BLaER1 (cell line): ENCODE measurements at regions not wholly inside any gene's neighbourhood (a gene's known extent, or its start where the extent isn't known, plus 50 kb on each side); places are given as distances from the start of the nearest gene placed in this dataset.

Experiments
- H3K27ac ChIP-seq: shearing (Covaris generic); formaldehyde crosslinking; 2 replicates; pipeline ENCODE4 v1.8.1; 2022
- H3K27me3 ChIP-seq: shearing (Covaris generic); formaldehyde crosslinking; 2 replicates; pipeline ENCODE4 v1.8.1; 2022
- H3K36me3 ChIP-seq: shearing (Covaris generic); formaldehyde crosslinking; 2 replicates; pipeline ENCODE4 v1.8.1; 2022
- H3K4me1 ChIP-seq: shearing (Covaris generic); formaldehyde crosslinking; 2 replicates; pipeline ENCODE4 v1.8.1; 2022
- H3K4me2 ChIP-seq: shearing (Covaris generic); formaldehyde crosslinking; 2 replicates; pipeline ENCODE4 v1.8.1; 2022
- H3K4me3 ChIP-seq: shearing (Covaris generic); formaldehyde crosslinking; 2 replicates; pipeline ENCODE4 v1.8.1; 2022
- H3K9ac ChIP-seq: shearing (Covaris generic); formaldehyde crosslinking; 2 replicates; pipeline ENCODE4 v1.8.1; 2022
- H3K9me3 ChIP-seq: shearing (Covaris generic); formaldehyde crosslinking; 2 replicates; pipeline ENCODE4 v1.8.1; 2022
- H4K20me1 ChIP-seq: shearing (Covaris generic); formaldehyde crosslinking; 2 replicates; pipeline ENCODE4 v1.8.1; 2022
- Cebpa-rat ChIP-seq: shearing (Covaris generic); IDR thresholded peaks from 2 replicates; pipeline ENCODE4 v1.8.1; 2022

DNA sequence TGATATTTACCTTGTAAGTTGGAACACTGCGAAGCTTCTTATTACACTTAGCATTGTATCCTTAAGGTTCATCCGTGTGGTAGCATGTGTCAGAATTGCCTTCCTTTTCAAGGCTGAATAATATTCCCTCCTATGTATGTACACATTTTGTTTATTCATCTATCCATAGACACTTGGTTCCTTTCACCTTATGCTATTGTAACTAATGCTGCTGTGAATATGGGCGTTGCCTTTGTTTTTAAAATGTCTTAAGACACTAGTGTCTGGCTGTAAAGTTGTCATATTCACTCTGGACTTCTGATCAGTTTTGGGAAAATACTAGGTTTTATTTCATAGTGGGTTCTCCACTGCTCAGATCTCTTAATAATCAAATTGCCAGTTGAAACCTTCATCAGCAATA is 383.3 kb upstream of the PRR16 start:
- no peak overlapping the region for H3K4me2 ChIP-seq
- no peaks in the 10 kb centered on the region for H3K27me3 ChIP-seq
- no peaks in the 10 kb centered on the region for H3K4me1 ChIP-seq
- TF ChIP-seq Cebpa-rat = no peak
- H3K27ac ChIP-seq = no peak overlapping the region
- no peak overlapping the region for H3K4me3 ChIP-seq
- H4K20me1 ChIP-seq = no peaks in the 10 kb centered on the region
- H3K9me3 ChIP-seq = no peaks in the 10 kb centered on the region
- H3K9ac ChIP-seq = no peak overlapping the region
- H3K36me3 ChIP-seq = no peaks in the 10 kb centered on the region

DNA sequence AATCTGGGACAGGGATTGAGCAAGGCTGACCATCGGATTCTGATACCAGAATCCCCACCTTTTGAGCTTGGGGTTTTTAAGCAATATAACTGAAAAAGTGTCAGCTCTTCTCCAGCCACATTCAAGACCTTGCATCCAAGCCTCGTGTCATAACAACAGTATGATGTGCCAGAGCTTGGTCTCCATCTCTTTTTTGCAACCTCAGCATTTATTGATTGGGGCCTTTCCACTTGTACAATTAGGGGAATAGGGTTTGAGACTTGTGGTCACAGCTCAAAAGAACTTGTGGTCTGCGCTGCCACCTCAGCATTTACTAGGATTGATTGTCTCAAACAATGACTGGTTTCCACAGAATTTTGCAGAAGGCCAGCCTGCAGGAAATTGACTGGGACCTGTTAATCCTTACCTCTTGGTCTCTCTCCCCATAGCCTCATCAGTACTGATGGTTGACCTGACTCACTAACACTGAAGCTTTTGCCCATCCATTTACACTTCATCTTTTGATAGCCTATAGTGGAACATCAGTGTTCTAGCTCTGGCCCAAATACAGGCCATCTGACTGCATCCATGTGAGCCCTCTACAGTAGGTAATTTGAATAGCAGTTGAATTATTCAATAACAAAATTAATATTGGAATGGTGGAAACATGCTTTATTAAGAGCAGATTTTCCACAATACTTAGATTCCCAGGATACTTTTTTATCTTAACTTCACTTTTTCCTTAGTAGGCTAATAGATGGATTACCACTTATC is 381.6 kb upstream of the PRR16 start:
- Histone ChIP-seq H3K4me3 (no peak overlapping the region), H4K20me1 (no peaks in the 10 kb centered on the region), H3K27me3 (no peaks in the 10 kb centered on the region), H3K9ac (no peak overlapping the region), H3K36me3 (no peaks in the 10 kb centered on the region), H3K4me2 (no peak overlapping the region), H3K9me3 (no peaks in the 10 kb centered on the region), H3K4me1 (no peaks in the 10 kb centered on the region), H3K27ac (no peak overlapping the region)
- TF ChIP-seq Cebpa-rat = no peak

DNA sequence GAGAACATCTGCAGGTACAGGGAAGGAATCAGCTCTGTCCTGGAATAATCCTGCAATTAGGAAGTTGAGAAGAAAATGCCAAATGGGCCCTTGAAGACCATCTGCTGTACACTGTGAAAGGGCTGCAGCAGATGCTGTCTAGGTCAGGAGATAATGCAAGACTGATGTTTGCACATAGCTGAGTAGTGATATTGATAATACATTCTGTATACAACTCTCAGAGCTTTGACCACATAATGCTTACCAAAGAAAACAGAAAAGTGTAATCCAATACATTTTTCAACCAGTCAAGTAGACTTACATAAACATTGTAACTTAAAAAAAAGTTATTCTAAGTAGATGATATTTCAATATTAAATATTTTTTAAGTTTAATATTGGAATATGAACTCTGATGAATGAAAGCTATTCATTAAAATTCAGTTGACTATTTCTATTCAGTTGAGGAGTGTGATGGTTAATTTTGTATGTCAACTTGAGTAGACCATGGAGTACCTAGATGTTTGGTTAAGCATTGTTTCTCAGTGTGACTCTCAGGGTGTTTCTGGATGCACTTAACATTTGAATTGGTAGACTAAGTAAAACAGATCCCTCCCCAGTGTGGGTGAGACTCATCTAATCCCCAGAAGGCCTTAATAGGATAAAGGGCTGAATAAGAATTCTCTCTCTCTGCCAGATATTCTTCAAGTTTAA is 380.1 kb upstream of the PRR16 start:
- Histone ChIP-seq H3K4me1 (no peaks in the 10 kb centered on the region), H3K9me3 (no peaks in the 10 kb centered on the region), H3K36me3 (no peaks in the 10 kb centered on the region), H3K9ac (no peak overlapping the region), H3K4me2 (no peak overlapping the region), H4K20me1 (no peaks in the 10 kb centered on the region), H3K4me3 (no peak overlapping the region), H3K27ac (no peak overlapping the region), H3K27me3 (no peaks in the 10 kb centered on the region)
- no peak for TF ChIP-seq Cebpa-rat

DNA sequence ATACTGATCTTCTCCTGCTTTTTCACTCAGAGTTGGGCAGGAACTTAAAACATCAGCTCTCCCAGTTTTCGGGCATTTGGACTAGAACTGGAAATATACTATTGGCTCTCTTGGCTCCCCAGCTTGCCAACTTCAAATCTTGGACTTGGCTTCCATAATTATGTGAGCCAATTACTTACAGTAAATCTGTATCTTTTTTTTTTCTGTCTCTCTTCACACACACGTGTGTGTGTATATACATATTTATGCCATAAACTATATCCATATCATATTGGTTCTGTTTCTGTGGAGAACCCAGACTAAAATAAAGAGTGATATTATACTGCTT is 379.6 kb upstream of the PRR16 start:
- Histone ChIP-seq H3K9ac (no peak overlapping the region), H3K27me3 (no peaks in the 10 kb centered on the region), H3K9me3 (no peaks in the 10 kb centered on the region), H3K4me3 (no peak overlapping the region), H4K20me1 (no peaks in the 10 kb centered on the region), H3K4me1 (no peaks in the 10 kb centered on the region), H3K36me3 (no peaks in the 10 kb centered on the region), H3K4me2 (no peak overlapping the region), H3K27ac (no peak overlapping the region)
- TF ChIP-seq Cebpa-rat = no peak

DNA sequence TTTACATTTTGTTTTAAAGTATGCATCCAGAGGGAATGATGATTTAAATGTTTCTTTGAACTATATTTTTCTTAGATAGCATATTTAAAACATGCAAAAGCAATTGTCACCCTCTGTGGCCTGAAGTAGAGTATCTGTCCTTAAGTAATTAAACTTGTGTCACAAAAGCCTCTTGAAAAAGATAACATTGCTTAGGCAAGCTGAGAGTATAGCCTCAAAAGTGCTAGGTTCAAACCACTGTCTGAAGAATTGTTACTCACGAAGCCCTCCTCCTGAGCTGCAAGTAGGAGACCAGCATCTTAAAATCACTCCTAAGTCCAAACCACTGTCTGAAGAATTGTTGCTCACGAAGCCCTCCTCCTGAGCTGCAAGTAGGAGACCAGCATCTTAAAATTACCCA is 378.0 kb upstream of the PRR16 start:
- Histone ChIP-seq H4K20me1 (no peaks in the 10 kb centered on the region), H3K36me3 (no peaks in the 10 kb centered on the region), H3K9ac (no peak overlapping the region), H3K4me2 (no peak overlapping the region), H3K4me1 (no peaks in the 10 kb centered on the region), H3K4me3 (no peak overlapping the region), H3K27ac (no peak overlapping the region), H3K27me3 (no peaks in the 10 kb centered on the region), H3K9me3 (no peaks in the 10 kb centered on the region)
- TF ChIP-seq Cebpa-rat = no peak

DNA sequence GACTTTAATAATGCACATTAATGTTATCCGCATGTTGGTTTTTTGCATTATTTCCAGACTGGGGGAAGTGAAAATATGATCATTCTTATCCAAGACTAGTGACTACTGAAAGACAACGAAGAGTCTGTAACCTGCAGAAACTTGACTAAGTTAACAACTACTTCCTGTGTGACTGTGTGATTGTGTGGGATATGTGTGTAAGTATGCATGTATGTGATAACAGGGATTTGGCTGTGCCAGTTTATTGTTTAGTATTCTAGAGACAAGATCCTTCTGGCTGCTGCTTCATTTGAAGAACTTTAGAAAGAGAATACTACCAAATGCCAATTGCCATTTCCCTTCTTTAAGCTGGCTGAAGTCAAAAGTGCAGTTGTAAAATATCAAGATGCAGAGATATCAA is 375.7 kb upstream of the PRR16 start:
- no peak overlapping the region for H3K4me3 ChIP-seq
- H4K20me1 ChIP-seq = no peaks in the 10 kb centered on the region
- H3K36me3 ChIP-seq = no peaks in the 10 kb centered on the region
- no peak overlapping the region for H3K27ac ChIP-seq
- no peak overlapping the region for H3K9ac ChIP-seq
- no peaks in the 10 kb centered on the region for H3K4me1 ChIP-seq
- no peaks in the 10 kb centered on the region for H3K9me3 ChIP-seq
- no peaks in the 10 kb centered on the region for H3K27me3 ChIP-seq
- H3K4me2 ChIP-seq = no peak overlapping the region
- TF ChIP-seq Cebpa-rat = no peak

DNA sequence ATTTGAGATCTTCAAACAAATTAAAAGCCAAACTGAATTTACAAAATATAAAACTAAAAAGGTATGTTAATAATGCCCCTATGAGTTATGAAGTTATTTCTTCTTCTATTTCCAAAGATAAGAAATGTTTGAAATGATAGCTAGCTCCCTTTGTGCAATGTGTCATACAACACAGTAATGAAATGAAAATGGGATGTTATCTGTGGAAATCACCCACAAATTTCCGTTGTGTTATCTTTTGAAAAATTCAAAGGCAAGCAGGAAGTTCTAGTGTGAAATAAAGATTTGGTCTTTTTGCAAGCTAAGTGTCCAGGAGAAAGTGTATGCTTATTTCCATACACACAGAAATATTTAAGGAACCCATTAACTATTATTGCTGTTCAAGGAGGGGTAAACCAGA is 375.3 kb upstream of the PRR16 start:
- no peaks in the 10 kb centered on the region for H3K4me1 ChIP-seq
- no peaks in the 10 kb centered on the region for H3K9me3 ChIP-seq
- no peaks in the 10 kb centered on the region for H3K36me3 ChIP-seq
- no peak overlapping the region for H3K4me3 ChIP-seq
- no peaks in the 10 kb centered on the region for H4K20me1 ChIP-seq
- no peak overlapping the region for H3K9ac ChIP-seq
- no peak overlapping the region for H3K4me2 ChIP-seq
- no peak overlapping the region for H3K27ac ChIP-seq
- TF ChIP-seq Cebpa-rat = no peak
- H3K27me3 ChIP-seq = no peaks in the 10 kb centered on the region

DNA sequence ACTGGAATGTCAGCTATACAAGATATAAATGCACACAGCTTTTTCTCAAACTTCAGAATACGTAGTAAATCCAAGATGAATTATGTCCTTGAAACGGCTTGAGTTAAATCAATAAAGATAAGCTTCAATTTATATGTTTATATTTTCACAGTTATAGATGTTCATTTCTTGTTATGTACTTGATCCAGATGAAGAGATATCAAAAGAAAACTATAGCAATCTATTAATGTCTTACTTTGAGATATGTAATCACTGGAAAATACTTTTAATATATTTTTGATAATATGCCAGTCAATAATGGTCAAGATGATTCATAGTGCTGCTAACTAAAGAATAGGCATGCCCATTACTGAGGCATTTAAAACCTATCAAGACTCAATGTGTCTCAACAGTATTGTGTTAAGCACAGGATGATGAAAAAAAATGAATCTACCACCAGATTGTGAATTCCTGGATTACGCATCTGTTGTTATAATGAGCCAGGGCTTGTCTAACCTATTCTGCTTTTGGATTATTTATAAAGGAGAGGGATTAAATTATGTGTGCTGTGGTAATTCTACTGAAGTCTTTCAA is 372.6 kb upstream of the PRR16 start:
- Histone ChIP-seq H3K27ac (no peak overlapping the region), H3K9ac (no peak overlapping the region), H3K4me2 (no peak overlapping the region), H3K4me3 (no peak overlapping the region), H4K20me1 (no peaks in the 10 kb centered on the region), H3K4me1 (no peaks in the 10 kb centered on the region), H3K27me3 (no peaks in the 10 kb centered on the region), H3K36me3 (no peaks in the 10 kb centered on the region), H3K9me3 (no peaks in the 10 kb centered on the region)
- no peak for TF ChIP-seq Cebpa-rat

DNA sequence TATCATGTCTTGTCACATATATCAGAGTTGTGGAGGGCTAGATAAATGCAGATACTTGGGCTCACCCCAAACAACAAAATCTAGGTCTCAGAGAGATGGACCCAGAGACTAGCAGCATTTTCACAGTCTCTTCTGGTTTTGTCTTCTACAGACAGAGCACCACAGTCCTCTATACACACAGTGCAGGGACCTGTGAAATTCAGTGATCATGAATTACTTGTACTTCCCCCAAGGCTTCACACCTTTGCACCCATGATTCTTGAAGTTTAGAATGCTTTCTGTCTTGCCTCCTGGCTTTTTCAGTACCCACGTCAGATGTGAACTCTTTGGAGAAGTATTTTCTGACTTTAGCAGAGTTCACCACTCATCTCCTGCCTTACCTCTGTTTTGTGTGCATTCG is 371.5 kb upstream of the PRR16 start:
- H3K9ac ChIP-seq = no peak overlapping the region
- no peak for TF ChIP-seq Cebpa-rat
- H3K36me3 ChIP-seq = no peaks in the 10 kb centered on the region
- H3K27me3 ChIP-seq = no peaks in the 10 kb centered on the region
- H3K4me1 ChIP-seq = no peaks in the 10 kb centered on the region
- no peak overlapping the region for H3K4me2 ChIP-seq
- H3K4me3 ChIP-seq = no peak overlapping the region
- no peak overlapping the region for H3K27ac ChIP-seq
- no peaks in the 10 kb centered on the region for H3K9me3 ChIP-seq
- no peaks in the 10 kb centered on the region for H4K20me1 ChIP-seq

DNA sequence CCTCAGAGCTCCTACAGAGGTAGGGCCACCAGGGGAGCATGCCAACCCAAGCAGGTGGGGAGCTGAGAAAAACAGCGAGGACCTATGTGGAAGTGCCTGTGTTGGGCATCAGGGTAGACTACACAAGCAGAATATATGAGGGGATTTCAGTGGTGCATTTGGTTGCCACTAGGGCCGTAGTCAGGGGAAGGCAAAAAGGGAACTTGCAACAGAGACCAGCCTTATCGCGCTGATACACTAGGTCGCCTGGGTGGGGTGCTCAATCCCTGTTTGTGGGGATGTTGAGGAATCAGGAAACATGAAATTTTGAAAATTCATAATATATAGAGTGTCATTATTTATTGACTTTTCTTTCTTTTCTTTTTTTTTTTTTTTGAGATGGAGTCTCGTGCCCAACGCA is 370.9 kb upstream of the PRR16 start:
- no peak for TF ChIP-seq Cebpa-rat

More for the DNA sequence above, 370.9 kb upstream of the PRR16 start:
- no peak overlapping the region for H3K4me2 ChIP-seq
- no peaks in the 10 kb centered on the region for H3K4me1 ChIP-seq
- H3K9ac ChIP-seq = no peak overlapping the region
- no peak overlapping the region for H3K4me3 ChIP-seq
- H3K9me3 ChIP-seq = no peaks in the 10 kb centered on the region
- H3K27me3 ChIP-seq = no peaks in the 10 kb centered on the region
- no peak overlapping the region for H3K27ac ChIP-seq
- no peaks in the 10 kb centered on the region for H3K36me3 ChIP-seq
- H4K20me1 ChIP-seq = no peaks in the 10 kb centered on the region
